Activated CD8-positive, alpha-beta T cell treated with anti-CD3 and anti-CD28 coated beads, Interleukin-2, amount 10 ng/mL, durations not matched to agents 7 days and 5 days (primary cell): ENCODE measurements at regions not wholly inside any gene's neighbourhood (a gene's known extent, or its start where the extent isn't known, plus 50 kb on each side); places are given as distances from the start of the nearest gene placed in this dataset.

ENCODE experiments used
- ATAC-seq: fragments of 150-1000 bp; cut with Tn5 transposase; one replicate; pipeline ENCODE4 v1.10.0; 2021; ENCODE audit warnings: moderate library complexity
- CTCF ChIA-PET: fragments of 350-600 bp; sonication (Branson Sonifier 250); formaldehyde crosslinking; loops from one replicate; lab custom pipeline; 2021; ENCODE audit warnings: antibody characterized with exemption; lab: Charles Lee
- POLR2A ChIA-PET: fragments of 350-600 bp; sonication (Branson Sonifier 250); formaldehyde crosslinking; loops from one replicate; lab custom pipeline; 2021; ENCODE audit warnings: antibody characterized with exemption; lab: Charles Lee
- DNase-seq: peaks from one replicate; pipeline ENCODE4 v3.0.0-alpha.2; 2020
- H3K27ac Mint-ChIP-seq: one replicate; pipeline ENCODE4 v1.8.0; 2021; ENCODE audit warnings: mild to moderate bottlenecking, mixed read lengths
- H3K27me3 Mint-ChIP-seq: one replicate; pipeline ENCODE4 v1.8.0; 2021; ENCODE audit warnings: low read depth, mixed read lengths
- H3K36me3 Mint-ChIP-seq: one replicate; pipeline ENCODE4 v1.8.0; 2021; ENCODE audit warnings: low read depth, mixed read lengths
- H3K4me1 Mint-ChIP-seq: one replicate; pipeline ENCODE4 v1.8.0; 2021; ENCODE audit warnings: low read depth, mixed read lengths
- H3K4me3 Mint-ChIP-seq: one replicate; pipeline ENCODE4 v1.8.0; 2021; ENCODE audit warnings: mild to moderate bottlenecking, mixed read lengths
- H3K9me3 Mint-ChIP-seq: one replicate; pipeline ENCODE4 v1.8.0; 2022; ENCODE audit warnings: mixed read lengths; ENCODE audit not compliant: insufficient read depth

- H3K9me3 Mint-ChIP-seq: no peaks in the 10 kb centered on the region
- H3K36me3 Mint-ChIP-seq: no peaks in the 10 kb centered on the region
- H3K27ac Mint-ChIP-seq: no peak overlapping the region
- POLR2A ChIA-PET: no interaction called here
- no peak for ATAC-seq
- CTCF ChIA-PET: interaction anchor here (1.3 kb wide), 1 partner anchor 26 kb away, joined by 3 read pairs; no protein-coding TSS in a partner anchor
- no peak overlapping the region for H3K4me3 Mint-ChIP-seq
- peaks cover 15% of the 10 kb centered on the region for H3K27me3 Mint-ChIP-seq
- no peak for DNase-seq
- no peaks in the 10 kb centered on the region for H3K4me1 Mint-ChIP-seq
Observed at GRCh38 chr2:205858881-205859441, 176.7 kb downstream of the NRP2 start.

GRCh38 chr2:205858275-205858674 lies 176.0 kb downstream of the NRP2 start:
- POLR2A ChIA-PET: no interaction called here
- ATAC-seq (no peak), DNase-seq (no peak)
- Mint-ChIP-seq H3K4me1 (no peaks in the 10 kb centered on the region), H3K27ac (no peak overlapping the region), H3K4me3 (no peak overlapping the region), H3K27me3 (peaks cover 15% of the 10 kb centered on the region), H3K9me3 (no peaks in the 10 kb centered on the region), H3K36me3 (no peaks in the 10 kb centered on the region)
- CTCF ChIA-PET: interaction anchor here (1.3 kb wide), 1 partner anchor 27 kb away, joined by 3 read pairs; no protein-coding TSS in a partner anchor

GRCh38 chr2:205857520-205858237 lies 175.4 kb downstream of the NRP2 start:
- no peaks in the 10 kb centered on the region for H3K9me3 Mint-ChIP-seq
- H3K27ac Mint-ChIP-seq: no peak overlapping the region
- peaks cover 15% of the 10 kb centered on the region for H3K27me3 Mint-ChIP-seq
- DNase-seq: no peak
- ChIA-PET POLR2A (interaction anchor here (0.7 kb wide), 1 partner anchor 30 kb away, joined by 3 read pairs; no protein-coding TSS in a partner anchor), CTCF (interaction anchor here (1.3 kb wide), 1 partner anchor 27 kb away, joined by 3 read pairs; no protein-coding TSS in a partner anchor)
- no peak for ATAC-seq
- no peaks in the 10 kb centered on the region for H3K4me1 Mint-ChIP-seq
- no peak overlapping the region for H3K4me3 Mint-ChIP-seq
- H3K36me3 Mint-ChIP-seq: no peaks in the 10 kb centered on the region

- Mint-ChIP-seq H3K36me3 (no peaks in the 10 kb centered on the region), H3K9me3 (no peaks in the 10 kb centered on the region), H3K27ac (no peak overlapping the region), H3K4me3 (no peak overlapping the region), H3K27me3 (peaks cover 14% of the 10 kb centered on the region), H3K4me1 (no peaks in the 10 kb centered on the region)
- no peak for DNase-seq
- ChIA-PET POLR2A (no interaction called here), CTCF (no interaction called here)
- no peak for ATAC-seq
Observed at GRCh38 chr2:205852457-205852856, 170.2 kb downstream of the NRP2 start.

- H3K4me1 Mint-ChIP-seq: no peaks in the 10 kb centered on the region
- CTCF ChIA-PET: no interaction called here
- POLR2A ChIA-PET: no interaction called here
- ATAC-seq (no peak), DNase-seq (no peak)
- H3K27ac Mint-ChIP-seq: no peak overlapping the region
- no peaks in the 10 kb centered on the region for H3K36me3 Mint-ChIP-seq
- no peaks in the 10 kb centered on the region for H3K9me3 Mint-ChIP-seq
- peaks cover 14% of the 10 kb centered on the region for H3K27me3 Mint-ChIP-seq
- H3K4me3 Mint-ChIP-seq: no peak overlapping the region
Observed at GRCh38 chr2:205850611-205851010, 168.3 kb downstream of the NRP2 start.

GRCh38 chr2:205850132-205850531 lies 167.8 kb downstream of the NRP2 start:
- no peak for ATAC-seq
- CTCF ChIA-PET: no interaction called here
- no peak overlapping the region for H3K27ac Mint-ChIP-seq
- peaks cover 14% of the 10 kb centered on the region for H3K27me3 Mint-ChIP-seq
- H3K36me3 Mint-ChIP-seq: no peaks in the 10 kb centered on the region
- no peaks in the 10 kb centered on the region for H3K9me3 Mint-ChIP-seq
- no peak for DNase-seq
- H3K4me1 Mint-ChIP-seq: no peaks in the 10 kb centered on the region
- POLR2A ChIA-PET: no interaction called here
- H3K4me3 Mint-ChIP-seq: no peak overlapping the region

- no peak for DNase-seq
- no peaks in the 10 kb centered on the region for H3K9me3 Mint-ChIP-seq
- peaks cover 10% of the 10 kb centered on the region for H3K27me3 Mint-ChIP-seq
- CTCF ChIA-PET: no interaction called here
- H3K27ac Mint-ChIP-seq: no peak overlapping the region
- no peaks in the 10 kb centered on the region for H3K4me1 Mint-ChIP-seq
- no peak for ATAC-seq
- no peak overlapping the region for H3K4me3 Mint-ChIP-seq
- H3K36me3 Mint-ChIP-seq: no peaks in the 10 kb centered on the region
- POLR2A ChIA-PET: no interaction called here
Observed at GRCh38 chr2:205849136-205849535, 166.8 kb downstream of the NRP2 start.

- DNase-seq (no peak), ATAC-seq (no peak)
- H3K9me3 Mint-ChIP-seq: no peaks in the 10 kb centered on the region
- H3K36me3 Mint-ChIP-seq: no peaks in the 10 kb centered on the region
- H3K27me3 Mint-ChIP-seq: peaks cover 6% of the 10 kb centered on the region
- no peak overlapping the region for H3K4me3 Mint-ChIP-seq
- H3K4me1 Mint-ChIP-seq: no peaks in the 10 kb centered on the region
- POLR2A ChIA-PET: no interaction called here
- no peak overlapping the region for H3K27ac Mint-ChIP-seq
- CTCF ChIA-PET: no interaction called here
Observed at GRCh38 chr2:205848601-205849000, 166.3 kb downstream of the NRP2 start.
